ENCODE measurements at regions not wholly inside any gene's neighbourhood (a gene's known extent, or its start where the extent isn't known, plus 50 kb on each side); places are given as distances from the start of the nearest gene placed in this dataset.

DNA sequence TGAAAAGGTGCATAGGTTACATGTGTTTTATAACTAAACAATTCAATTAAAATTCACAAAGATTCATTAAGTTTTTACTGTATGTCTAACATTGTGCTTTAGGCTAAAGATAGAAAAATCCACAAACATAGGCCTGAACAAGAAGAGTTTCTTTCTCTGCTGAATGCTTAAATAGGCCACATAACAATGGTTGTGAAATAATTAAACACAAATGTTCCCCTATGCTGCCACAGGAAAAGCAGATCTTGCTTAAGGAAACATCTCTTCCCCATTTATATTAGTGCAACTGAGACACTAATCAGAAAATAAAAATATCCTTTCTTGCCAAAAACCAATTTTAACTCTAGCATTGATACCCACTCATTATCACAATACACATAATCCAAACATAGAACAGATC is 725.4 kb upstream of the DPPA4 start:
- no peak for TF ChIP-seq POLR2A (IDR thresholded peaks at IDR 0.05; ENCODE audit: low read depth, low read length)
- TF ChIP-seq POLR2AphosphoS5 (IDR thresholded peaks at IDR 0.05; ENCODE audit: low read depth, low read length): no peak

All from GM12892 (cell line).